ENCODE measurements at regions not wholly inside any gene's neighbourhood (a gene's known extent, or its start where the extent isn't known, plus 50 kb on each side); places are given as distances from the start of the nearest gene placed in this dataset.

- H3K27ac ChIP-seq (ENCODE audit: poor library complexity, severe bottlenecking): no peak overlapping the region
- no peaks in the 10 kb centered on the region for H3K27me3 ChIP-seq (ENCODE audit: insufficient read depth, poor library complexity, severe bottlenecking)
- DNase-seq (ENCODE audit: low spot score): no peak
- H3K4me1 ChIP-seq (ENCODE audit: insufficient read depth, poor library complexity, severe bottlenecking): no peaks in the 10 kb centered on the region
- no peak for TF ChIP-seq CTCF (IDR thresholded peaks at IDR 0.05; ENCODE audit: poor library complexity, severe bottlenecking)
- no peaks in the 10 kb centered on the region for H3K36me3 ChIP-seq (ENCODE audit: low read depth)
- no peak overlapping the region for H3K4me3 ChIP-seq (ENCODE audit: severe bottlenecking)
- H3K9me3 ChIP-seq (ENCODE audit: severe bottlenecking): no peaks in the 10 kb centered on the region
- 0 out of 3 replicates have a peak, but pooled peaks have one; percentile 31 for ATAC-seq (ENCODE audit: low read depth)
Measured at GRCh38 chrX:55546956-55547355, 57.3 kb upstream of the USP51 start.
